Medulla oblongata (tissue), 1 donor: ENCODE measurements at regions not wholly inside any gene's neighbourhood (a gene's known extent, or its start where the extent isn't known, plus 50 kb on each side); places are given as distances from the start of the nearest gene placed in this dataset.
"Not testable (repeated sequence)": the region's sequence is repeated elsewhere in the genome, so short reads cannot be mapped to it uniquely, and the experiment has no call there.

Source experiments
- DNase-seq: peaks from one replicate; pipeline ENCODE4 v3.0.0-alpha.2; 2015; ENCODE audit errors: extremely low spot score

GRCh38 chr20:6715401-6715941 is 52.0 kb upstream of the BMP2 start:
- DNase-seq = no peak

GRCh38 chr20:6714279-6714711 is 53.2 kb upstream of the BMP2 start:
- DNase-seq = no peak

GRCh38 chr20:6711951-6712649 is 55.4 kb upstream of the BMP2 start:
- DNase-seq = no peak

GRCh38 chr20:6709910-6710595 is 57.4 kb upstream of the BMP2 start:
- DNase-seq = no peak

GRCh38 chr20:6708010-6708409 is 59.5 kb upstream of the BMP2 start:
- DNase-seq = no peak

- no peak for DNase-seq
Observed at GRCh38 chr20:6707321-6707831, 60.1 kb upstream of the BMP2 start.

GRCh38 chr20:6705926-6706548 is 61.4 kb upstream of the BMP2 start:
- DNase-seq = no peak

- DNase-seq = no peak
Observed at GRCh38 chr20:6705106-6705766, 62.2 kb upstream of the BMP2 start.

- no peak for DNase-seq
Observed at GRCh38 chr20:6704132-6704861, 63.2 kb upstream of the BMP2 start.

GRCh38 chr20:6703656-6704055 is 63.8 kb upstream of the BMP2 start:
- no peak for DNase-seq

GRCh38 chr20:6703047-6703446 is 64.4 kb upstream of the BMP2 start:
- DNase-seq = no peak

GRCh38 chr20:6702144-6702543 is 65.3 kb upstream of the BMP2 start:
- DNase-seq = no peak

- DNase-seq = peak; percentile 57
Observed at GRCh38 chr20:6700563-6701329, 66.7 kb upstream of the BMP2 start.

- DNase-seq = no peak
Observed at GRCh38 chr20:6699921-6700562, 67.4 kb upstream of the BMP2 start.

- DNase-seq = no peak
Observed at GRCh38 chr20:6698723-6699122, 68.8 kb upstream of the BMP2 start.

- DNase-seq = no peak
Observed at GRCh38 chr20:6698056-6698455, 69.4 kb upstream of the BMP2 start.

- DNase-seq = no peak
Observed at GRCh38 chr20:6697228-6697972, 70.1 kb upstream of the BMP2 start.

GRCh38 chr20:6696001-6696400 is 71.5 kb upstream of the BMP2 start:
- DNase-seq = no peak

- DNase-seq = not testable (repeated sequence)
Observed at GRCh38 chr20:6693808-6694198, 73.7 kb upstream of the BMP2 start.
